HG03066 (cell line): ENCODE measurements at regions not wholly inside any gene's neighbourhood (a gene's known extent, or its start where the extent isn't known, plus 50 kb on each side); places are given as distances from the start of the nearest gene placed in this dataset.
"Not testable (repeated sequence)": the region's sequence is repeated elsewhere in the genome, so short reads cannot be mapped to it uniquely, and the experiment has no call there.

Source experiments
- ATAC-seq: cut with Tn5 transposase; IDR thresholded peaks from one replicate; pipeline ENCODE4 v1.9.1; 2021; ENCODE audit warnings: low read depth; ENCODE audit not compliant: unreplicated experiment

DNA sequence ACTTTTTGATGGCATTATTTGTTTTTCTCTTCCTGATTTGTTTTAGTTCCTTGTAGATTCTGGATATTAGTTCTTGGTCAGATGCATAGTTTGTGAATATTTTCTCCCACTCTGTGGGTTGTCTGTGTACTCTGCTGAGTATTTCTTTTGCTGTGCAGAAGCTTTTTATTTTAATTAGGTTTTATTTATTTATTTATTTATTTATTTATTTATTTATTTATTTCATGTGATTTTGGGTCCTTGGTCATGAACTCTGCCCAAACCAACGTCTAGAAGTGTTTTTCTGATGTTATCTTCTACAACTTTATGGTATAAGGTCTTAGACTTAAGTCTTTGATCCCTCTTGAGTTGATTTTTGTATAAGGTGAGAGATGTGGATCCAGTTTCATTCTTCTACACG is 292.2 kb downstream of the CDH7 start:
- ATAC-seq = no peak

- no peak for ATAC-seq
Observed at GRCh38 chr18:66013969-66014368, 263.2 kb downstream of the CDH7 start.

DNA sequence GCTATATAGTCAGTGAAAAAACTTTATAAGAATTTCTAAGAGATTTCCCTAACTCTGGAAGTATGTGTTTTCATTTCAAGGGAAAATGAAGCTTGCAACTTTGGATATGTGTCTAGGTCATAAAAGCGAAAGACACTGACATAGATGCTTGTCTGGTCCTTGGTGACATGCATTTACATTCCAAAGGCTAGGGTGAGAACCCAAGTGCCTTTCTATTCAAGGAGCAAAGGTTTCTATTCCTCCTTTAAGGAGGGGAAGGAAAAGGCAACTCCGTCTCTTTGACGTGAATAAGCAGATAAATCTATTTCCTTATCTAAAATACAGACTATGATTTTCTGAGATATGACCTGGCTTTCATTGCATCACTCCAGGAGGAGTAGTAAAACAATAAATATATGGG is 261.1 kb downstream of the CDH7 start:
- ATAC-seq = no peak

GRCh38 chr18:66005831-66006588 is 255.2 kb downstream of the CDH7 start:
- no peak for ATAC-seq

DNA sequence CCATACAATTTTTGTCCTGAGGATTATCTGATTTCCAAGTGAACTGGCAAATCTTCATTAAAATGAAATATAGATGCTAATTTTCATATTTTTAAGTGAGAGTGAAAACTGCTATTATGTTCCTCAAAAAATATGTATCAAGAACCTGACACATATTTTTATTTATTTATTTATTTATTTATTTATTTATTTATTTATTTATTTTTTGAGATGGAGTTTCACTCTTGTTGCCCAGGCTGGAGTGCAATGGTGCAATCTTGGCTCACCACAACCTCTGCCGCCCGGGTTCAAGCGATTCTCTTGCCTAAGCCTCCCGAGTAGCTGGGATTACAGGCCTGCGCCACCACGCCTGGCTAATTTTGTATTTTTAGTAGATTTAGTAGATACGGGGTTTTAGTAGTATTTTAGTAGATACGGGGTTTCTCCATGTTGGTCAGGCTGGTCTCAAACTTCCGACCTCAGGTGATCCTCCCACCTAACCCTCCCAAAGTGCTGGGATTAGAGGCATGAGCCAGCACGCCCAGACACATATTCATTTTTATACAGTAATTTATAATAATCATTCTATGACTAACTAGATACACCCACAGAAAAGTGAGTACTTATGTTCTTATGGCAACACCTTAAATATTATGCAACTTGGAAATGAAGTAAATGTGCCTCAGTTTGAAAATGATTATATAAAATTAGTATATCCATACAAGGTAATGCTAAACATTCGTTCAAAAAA is 248.3 kb downstream of the CDH7 start:
- not testable (repeated sequence) for ATAC-seq

DNA sequence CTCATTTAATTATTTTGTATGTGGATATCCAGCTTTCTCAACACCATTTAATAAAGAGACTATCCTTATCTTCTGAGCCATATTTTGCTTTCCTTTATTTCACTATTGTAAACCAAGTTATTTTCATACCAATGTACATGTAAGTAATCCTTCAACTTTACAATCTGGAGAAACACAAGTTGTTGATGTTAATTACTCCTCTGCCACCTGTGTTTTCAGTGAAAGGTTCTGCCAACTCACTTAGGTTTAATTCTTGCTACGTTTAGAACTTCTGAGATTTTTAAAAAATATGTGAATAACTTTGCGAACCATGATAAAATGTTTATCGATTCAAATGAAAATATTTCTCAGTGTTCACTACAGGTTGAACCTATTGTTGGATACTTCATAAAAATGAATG is 244.4 kb downstream of the CDH7 start:
- no peak for ATAC-seq

DNA sequence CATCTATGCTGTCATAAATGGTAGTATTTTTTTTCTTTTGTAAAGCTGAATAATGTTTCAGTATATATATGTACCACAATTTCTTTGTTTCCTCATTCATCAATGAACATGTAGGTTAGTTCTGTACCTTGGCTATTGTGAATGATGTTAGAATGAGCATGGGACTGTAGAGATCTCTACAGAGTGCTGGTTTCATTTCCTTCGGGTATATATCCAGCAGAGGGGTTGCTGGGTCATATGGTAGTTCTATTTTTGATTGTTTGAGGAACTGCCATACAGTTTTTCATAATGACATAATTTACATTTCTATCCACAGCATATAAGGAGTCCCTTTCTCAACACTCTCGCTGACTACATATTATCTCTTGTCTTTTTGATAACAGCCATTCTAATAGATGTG is 243.5 kb downstream of the CDH7 start:
- ATAC-seq = no peak

GRCh38 chr18:65990944-65991708 is 240.3 kb downstream of the CDH7 start:
- ATAC-seq = no peak

DNA sequence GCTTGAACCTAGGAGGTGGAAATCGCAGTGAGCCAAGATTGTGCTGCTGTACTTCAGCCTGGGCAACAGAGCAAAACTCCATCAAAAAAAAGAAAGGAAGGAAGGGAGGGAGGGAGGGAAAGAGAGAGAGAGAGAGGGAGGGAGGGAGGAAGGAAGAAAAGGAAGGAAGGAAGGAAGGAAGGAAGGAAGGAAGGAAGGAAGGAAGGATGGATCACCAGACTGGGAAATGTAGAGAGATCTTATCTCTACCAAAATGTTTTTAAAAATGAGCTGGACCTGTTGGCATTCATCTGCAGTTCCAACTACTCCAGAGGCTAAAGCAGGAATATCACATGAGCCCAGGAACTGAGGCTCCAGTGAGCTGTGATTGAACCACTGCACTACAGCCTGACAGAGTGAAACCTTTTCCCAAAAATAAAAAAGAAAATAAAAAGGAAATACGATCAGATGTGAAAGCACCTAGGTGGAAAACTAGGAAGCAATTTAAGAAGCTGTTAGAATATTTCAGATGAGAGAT is 239.4 kb downstream of the CDH7 start:
- no peak for ATAC-seq

DNA sequence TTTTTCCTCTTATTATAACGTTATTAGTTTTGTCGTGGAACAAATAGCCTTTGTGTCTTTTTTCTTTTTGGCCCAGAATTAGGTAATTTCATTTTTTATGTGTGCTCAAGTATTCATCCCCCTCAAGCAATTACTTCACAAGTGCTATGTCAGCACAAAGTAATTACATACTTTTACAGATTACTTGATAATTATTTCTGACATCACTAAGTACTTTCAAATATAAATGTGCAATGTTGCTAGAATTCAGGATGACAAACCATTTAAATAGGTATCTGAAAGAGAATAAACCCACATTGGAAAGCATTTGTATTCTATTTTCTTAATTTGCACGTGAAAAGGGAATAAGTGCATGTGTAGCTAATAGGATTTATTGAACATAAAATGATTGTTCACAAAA is 238.2 kb downstream of the CDH7 start:
- no peak for ATAC-seq

GRCh38 chr18:65988386-65988785 is 237.6 kb downstream of the CDH7 start:
- no peak for ATAC-seq

GRCh38 chr18:65983750-65984149 is 232.9 kb downstream of the CDH7 start:
- ATAC-seq = no peak

- no peak for ATAC-seq
Observed at GRCh38 chr18:65975536-65975935, 224.7 kb downstream of the CDH7 start.

DNA sequence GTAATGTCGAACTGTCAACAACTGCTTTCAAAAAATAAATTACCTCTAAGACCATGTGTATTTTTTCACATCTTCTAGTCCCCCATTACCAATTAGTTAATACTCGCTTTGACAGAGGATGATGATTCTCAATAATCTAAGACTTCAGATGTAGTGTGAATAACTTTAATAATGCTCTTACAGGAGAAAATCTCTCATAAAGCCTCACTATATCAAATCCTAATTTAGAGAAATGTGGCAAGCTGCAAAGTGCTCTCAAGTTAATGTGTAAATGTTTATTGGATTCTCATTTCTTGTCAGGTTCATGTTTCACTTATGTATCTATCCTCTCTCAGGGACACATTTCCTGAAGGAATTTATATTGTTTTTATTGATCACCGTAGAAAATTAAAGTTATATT is 223.9 kb downstream of the CDH7 start:
- no peak for ATAC-seq

DNA sequence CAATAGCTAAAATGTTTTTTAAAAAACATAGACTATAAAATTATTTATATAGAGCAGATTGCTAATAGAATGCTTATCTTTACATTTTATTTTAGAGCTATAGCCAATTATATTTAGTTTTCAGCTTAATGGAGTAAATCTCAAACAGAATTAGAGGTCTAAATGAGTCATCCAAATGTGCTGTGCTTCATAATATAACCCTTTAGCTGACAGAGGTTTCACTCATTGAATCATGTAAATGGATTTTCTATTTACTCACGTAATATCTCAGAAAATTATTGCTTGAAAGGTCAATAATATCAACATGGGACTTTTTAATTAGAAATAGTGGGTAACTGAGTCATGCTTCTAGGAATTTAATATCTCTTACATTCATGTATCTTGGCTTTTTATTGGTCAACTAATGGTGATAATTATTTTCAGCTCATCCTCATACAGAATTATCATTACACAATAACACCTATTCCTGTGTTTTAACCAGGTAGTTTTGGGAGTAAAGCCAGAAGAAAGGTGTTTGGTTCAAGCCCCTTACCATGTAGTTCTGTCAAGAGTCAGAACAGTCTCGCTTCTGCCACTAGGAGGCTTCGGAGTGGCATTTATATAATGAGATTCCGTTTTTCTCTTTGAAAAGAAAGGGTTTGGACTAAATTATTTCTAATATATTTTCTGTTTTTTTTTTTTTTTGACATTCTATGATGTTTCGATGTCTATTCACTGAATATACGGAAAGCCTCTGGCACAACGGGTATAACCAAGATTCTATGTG is 217.6 kb downstream of the CDH7 start:
- no peak for ATAC-seq

GRCh38 chr18:65955747-65956146 is 204.9 kb downstream of the CDH7 start:
- ATAC-seq = no peak

- no peak for ATAC-seq
Observed at GRCh38 chr18:65954372-65954771, 203.6 kb downstream of the CDH7 start.

GRCh38 chr18:65946777-65947176 is 196.0 kb downstream of the CDH7 start:
- no peak for ATAC-seq

GRCh38 chr18:65943268-65943667 is 192.5 kb downstream of the CDH7 start:
- no peak for ATAC-seq

DNA sequence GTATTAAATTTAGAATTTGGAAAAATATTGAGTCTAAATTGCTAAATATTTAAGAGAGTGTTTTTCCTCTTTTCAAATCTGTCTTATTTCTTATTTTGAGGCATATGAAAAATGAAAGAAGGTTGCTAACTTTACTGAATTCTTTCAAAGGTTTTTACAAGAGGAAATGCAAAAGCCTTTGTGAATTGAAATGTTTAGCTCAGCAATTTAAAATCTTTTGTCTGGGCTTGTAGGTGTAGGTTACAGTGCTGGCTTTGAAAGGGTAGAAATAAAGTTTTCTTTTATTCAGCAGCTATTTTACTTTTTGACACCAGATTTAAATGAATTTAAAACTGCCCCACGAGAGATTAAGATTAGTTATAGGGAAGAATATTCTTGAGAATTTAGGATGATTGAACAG is 192.0 kb downstream of the CDH7 start:
- no peak for ATAC-seq

DNA sequence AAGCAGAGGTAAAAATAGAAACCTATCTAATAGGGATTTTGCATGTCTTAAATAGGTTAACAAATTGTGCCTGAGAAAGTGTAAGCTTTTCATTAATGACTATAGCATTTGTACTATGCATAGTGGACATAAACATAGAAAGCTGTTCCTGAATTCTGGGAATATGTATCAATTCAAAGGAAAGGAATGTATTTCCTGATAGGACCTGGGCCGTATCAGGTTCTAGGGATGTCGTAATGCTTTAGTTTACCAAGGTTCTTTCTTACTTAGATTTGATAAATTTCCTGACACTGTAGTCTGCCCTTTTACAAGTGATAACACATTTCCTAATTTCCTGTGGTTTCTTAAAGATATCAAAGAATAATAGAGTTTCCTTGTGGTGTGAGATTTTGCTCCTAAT is 191.3 kb downstream of the CDH7 start:
- no peak for ATAC-seq
